GM21360 (cell line): ENCODE measurements at regions not wholly inside any gene's neighbourhood (a gene's known extent, or its start where the extent isn't known, plus 50 kb on each side); places are given as distances from the start of the nearest gene placed in this dataset.
"Not testable (repeated sequence)": the region's sequence is repeated elsewhere in the genome, so short reads cannot be mapped to it uniquely, and the experiment has no call there.

Experiments used
- ATAC-seq: cut with Tn5 transposase; IDR thresholded peaks from one replicate; pipeline ENCODE4 v1.9.1; 2021; ENCODE audit warnings: mild to moderate bottlenecking, moderate library complexity; ENCODE audit not compliant: unreplicated experiment

- not testable (repeated sequence) for ATAC-seq
Measured at GRCh38 chr11:15686259-15686658, 571.5 kb downstream of the INSC start.

GRCh38 chr11:15687342-15687741 is 572.6 kb downstream of the INSC start:
- ATAC-seq: no peak

GRCh38 chr11:15688351-15688792 is 573.6 kb downstream of the INSC start:
- no peak for ATAC-seq

GRCh38 chr11:15690320-15690719 is 575.6 kb downstream of the INSC start:
- ATAC-seq: no peak

- ATAC-seq: no peak
Measured at GRCh38 chr11:15692739-15693138, 578.0 kb downstream of the INSC start.

- no peak for ATAC-seq
Measured at GRCh38 chr11:15695096-15695721, 580.5 kb downstream of the INSC start.

- ATAC-seq: no peak
Measured at GRCh38 chr11:15696069-15696468, 581.3 kb downstream of the INSC start.

- no peak for ATAC-seq
Measured at GRCh38 chr11:15697437-15698236, 582.9 kb downstream of the INSC start.

- no peak for ATAC-seq
Measured at GRCh38 chr11:15698855-15699254, 584.1 kb downstream of the INSC start.

GRCh38 chr11:15699978-15700377 is 585.3 kb downstream of the INSC start:
- ATAC-seq: no peak

- ATAC-seq: no peak
Measured at GRCh38 chr11:15700456-15700855, 585.7 kb downstream of the INSC start.

- no peak for ATAC-seq
Measured at GRCh38 chr11:15704064-15704463, 589.3 kb downstream of the INSC start.

GRCh38 chr11:15704556-15704955 is 589.8 kb downstream of the INSC start:
- no peak for ATAC-seq

- ATAC-seq: no peak
Measured at GRCh38 chr11:15705891-15706290, 591.2 kb downstream of the INSC start.

- no peak for ATAC-seq
Measured at GRCh38 chr11:15707194-15707593, 592.5 kb downstream of the INSC start.

- ATAC-seq: no peak
Measured at GRCh38 chr11:15707971-15708370, 593.2 kb downstream of the INSC start.

GRCh38 chr11:15710580-15711275 is 596.0 kb downstream of the INSC start:
- ATAC-seq: no peak

- no peak for ATAC-seq
Measured at GRCh38 chr11:15711311-15711710, 596.6 kb downstream of the INSC start.

GRCh38 chr11:15714641-15715399 is 600.1 kb downstream of the INSC start:
- no peak for ATAC-seq

- no peak for ATAC-seq
Measured at GRCh38 chr11:15716550-15716949, 601.8 kb downstream of the INSC start.

GRCh38 chr11:15720460-15720859 is 605.7 kb downstream of the INSC start:
- no peak for ATAC-seq
